HepG2 (cell line): ENCODE measurements at regions not wholly inside any gene's neighbourhood (a gene's known extent, or its start where the extent isn't known, plus 50 kb on each side); places are given as distances from the start of the nearest gene placed in this dataset.

ENCODE experiments used
- ZNF143 ChIP-seq: sonication (generic); formaldehyde crosslinking; IDR thresholded peaks from 2 replicates; pipeline ENCODE4 v1.4.0; 2020; ENCODE audit warnings: missing genetic modification reagents
- ZNF513 ChIP-seq: sonication (generic); formaldehyde crosslinking; conservative IDR thresholded peaks from 2 replicates; pipeline ENCODE4 v1.5.0; 2020; ENCODE audit warnings: missing genetic modification reagents

DNA sequence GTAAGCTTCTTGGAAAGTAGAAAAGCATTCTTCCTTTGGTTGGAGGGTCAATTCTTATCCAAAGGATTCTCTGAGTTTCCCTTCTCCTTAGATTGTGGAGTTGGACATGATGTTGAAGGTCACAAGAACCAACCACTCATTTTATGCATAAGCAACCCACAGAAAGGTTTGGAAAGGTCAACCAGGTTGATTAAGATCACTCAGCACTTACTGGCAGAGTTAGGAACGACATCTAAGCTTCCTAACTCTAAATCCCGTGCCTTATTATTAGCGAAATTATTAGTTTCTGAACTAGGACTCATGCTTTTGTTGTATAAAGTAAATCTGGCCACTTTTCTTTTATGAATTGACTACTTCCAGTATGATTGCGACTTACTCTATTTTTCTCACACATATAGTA is 137.0 kb upstream of the MINDY3 start:
- TF ChIP-seq ZNF143 (CRISPR knock-in tag): no peak
- no peak for TF ChIP-seq ZNF513
